ENCODE measurements at regions not wholly inside any gene's neighbourhood (a gene's known extent, or its start where the extent isn't known, plus 50 kb on each side); places are given as distances from the start of the nearest gene placed in this dataset.

DNA sequence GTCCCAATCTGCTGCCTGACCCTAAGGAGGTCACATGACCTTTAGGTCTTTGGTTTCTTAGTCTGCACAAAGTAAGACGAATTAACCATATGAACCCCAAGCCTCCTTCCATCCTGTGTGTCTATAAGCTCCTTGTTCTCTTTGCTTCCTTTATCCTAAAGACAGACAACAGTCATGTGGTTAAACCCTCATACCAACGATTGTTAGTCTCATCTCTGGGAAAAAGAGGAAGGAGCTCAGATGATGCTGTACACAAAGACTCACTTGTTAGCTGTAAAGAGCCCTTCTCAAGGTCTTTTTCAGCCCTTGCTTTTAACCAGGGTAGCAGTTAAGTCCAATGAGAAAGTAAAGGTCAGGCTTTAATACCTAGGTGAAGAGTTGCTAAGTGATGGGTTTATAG, 443.7 kb downstream of the TNS1 start:
- H3K36me3 ChIP-seq (ENCODE audit: insufficient read depth, low read length) = no peaks in the 10 kb centered on the region
- H3K79me2 ChIP-seq (ENCODE audit: insufficient read depth, low read length) = no peaks in the 10 kb centered on the region
- H3K4me3 ChIP-seq (ENCODE audit: low read depth in 1 of 2, low read length in 2 of 2) = no peak overlapping the region
- no peak overlapping the region for H3K9ac ChIP-seq (ENCODE audit: low read depth, low read length)
- no peak overlapping the region for H2AFZ ChIP-seq (ENCODE audit: low read depth, low read length)
- no peaks in the 10 kb centered on the region for H3K4me1 ChIP-seq (ENCODE audit: insufficient read depth, low read length)
- TF ChIP-seq EZH2 (IDR thresholded peaks at IDR 0.05; ENCODE audit: borderline replicate concordance, low read depth, low read length, severe bottlenecking) = no peak
- TF ChIP-seq CTCF (IDR thresholded peaks at IDR 0.05; ENCODE audit: borderline replicate concordance, extremely low read depth, low read length, poor library complexity, severe bottlenecking) = no peak
- no peak overlapping the region for H3K27ac ChIP-seq (ENCODE audit: low read length)
- peaks cover 11% of the 10 kb centered on the region for H3K27me3 ChIP-seq (ENCODE audit: insufficient read depth, low read length, poor library complexity)
- ATAC-seq (ENCODE audit: insufficient read depth, low read depth) (no peak), DNase-seq (no peak)
- H3K9me3 ChIP-seq (ENCODE audit: insufficient read depth, low read length, severe bottlenecking) = no peaks in the 10 kb centered on the region
- no peak overlapping the region for H3K4me2 ChIP-seq (ENCODE audit: insufficient read depth, low read length)
- H4K20me1 ChIP-seq (ENCODE audit: insufficient read depth, low read length) = no peaks in the 10 kb centered on the region

- Histone ChIP-seq H2AFZ (ENCODE audit: low read depth, low read length) (no peak overlapping the region), H3K4me3 (ENCODE audit: low read depth in 1 of 2, low read length in 2 of 2) (no peak overlapping the region), H3K79me2 (ENCODE audit: insufficient read depth, low read length) (no peaks in the 10 kb centered on the region), H3K4me1 (ENCODE audit: insufficient read depth, low read length) (no peaks in the 10 kb centered on the region), H3K27me3 (ENCODE audit: insufficient read depth, low read length, poor library complexity) (peaks cover 25% of the 10 kb centered on the region), H3K4me2 (ENCODE audit: insufficient read depth, low read length) (no peak overlapping the region), H3K9ac (ENCODE audit: low read depth, low read length) (no peak overlapping the region), H3K27ac (ENCODE audit: low read length) (no peak overlapping the region), H3K36me3 (ENCODE audit: insufficient read depth, low read length) (no peaks in the 10 kb centered on the region), H4K20me1 (ENCODE audit: insufficient read depth, low read length) (no peaks in the 10 kb centered on the region), H3K9me3 (ENCODE audit: insufficient read depth, low read length, severe bottlenecking) (no peaks in the 10 kb centered on the region)
- DNase-seq (peak; percentile 10), ATAC-seq (ENCODE audit: insufficient read depth, low read depth) (peak; percentile 50; the same call in 1 of the 3 replicates)
- TF ChIP-seq EZH2 (IDR thresholded peaks at IDR 0.05; ENCODE audit: borderline replicate concordance, low read depth, low read length, severe bottlenecking) = no peak
- no peak for TF ChIP-seq CTCF (IDR thresholded peaks at IDR 0.05; ENCODE audit: borderline replicate concordance, extremely low read depth, low read length, poor library complexity, severe bottlenecking)
Measured at GRCh38 chr2:217555081-217555876, 447.5 kb downstream of the TNS1 start.

DNA sequence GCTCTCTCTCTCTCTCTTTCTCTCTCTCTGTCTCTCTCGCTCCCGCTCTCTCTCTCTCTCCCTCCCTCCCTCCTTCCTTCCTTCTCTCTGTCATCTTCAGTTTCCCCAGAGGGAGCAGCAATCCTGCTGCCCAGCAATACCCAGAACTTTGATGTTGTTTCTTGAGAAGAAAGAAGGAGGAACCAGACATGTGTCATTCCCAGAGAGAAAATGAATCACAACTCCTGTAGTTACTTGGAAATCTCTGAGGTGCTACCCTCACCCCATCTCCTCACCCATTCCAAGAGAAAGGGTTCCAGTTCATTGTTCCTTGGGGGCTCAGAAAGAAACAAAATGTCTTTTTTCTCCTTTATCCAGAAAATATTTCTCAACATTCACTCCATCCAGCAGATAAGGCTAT, 449.1 kb downstream of the TNS1 start:
- no peaks in the 10 kb centered on the region for H3K79me2 ChIP-seq (ENCODE audit: insufficient read depth, low read length)
- no peak for DNase-seq
- no peak overlapping the region for H2AFZ ChIP-seq (ENCODE audit: low read depth, low read length)
- H3K4me2 ChIP-seq (ENCODE audit: insufficient read depth, low read length) = no peak overlapping the region
- H3K27ac ChIP-seq (ENCODE audit: low read length) = no peak overlapping the region
- H3K9me3 ChIP-seq (ENCODE audit: insufficient read depth, low read length, severe bottlenecking) = no peaks in the 10 kb centered on the region
- H3K4me3 ChIP-seq (ENCODE audit: low read depth in 1 of 2, low read length in 2 of 2) = no peak overlapping the region
- no peaks in the 10 kb centered on the region for H3K4me1 ChIP-seq (ENCODE audit: insufficient read depth, low read length)
- TF ChIP-seq CTCF (IDR thresholded peaks at IDR 0.05; ENCODE audit: borderline replicate concordance, extremely low read depth, low read length, poor library complexity, severe bottlenecking) (no peak), EZH2 (IDR thresholded peaks at IDR 0.05; ENCODE audit: borderline replicate concordance, low read depth, low read length, severe bottlenecking) (no peak)
- H4K20me1 ChIP-seq (ENCODE audit: insufficient read depth, low read length) = no peaks in the 10 kb centered on the region
- H3K36me3 ChIP-seq (ENCODE audit: insufficient read depth, low read length) = no peaks in the 10 kb centered on the region
- peaks cover 25% of the 10 kb centered on the region for H3K27me3 ChIP-seq (ENCODE audit: insufficient read depth, low read length, poor library complexity)
- H3K9ac ChIP-seq (ENCODE audit: low read depth, low read length) = no peak overlapping the region
- ATAC-seq (ENCODE audit: insufficient read depth, low read depth) = no peak
